HG02759 (cell line): ENCODE measurements at regions not wholly inside any gene's neighbourhood (a gene's known extent, or its start where the extent isn't known, plus 50 kb on each side); places are given as distances from the start of the nearest gene placed in this dataset.
"Not testable (repeated sequence)": the region's sequence is repeated elsewhere in the genome, so short reads cannot be mapped to it uniquely, and the experiment has no call there.

Source experiments
- ATAC-seq: cut with Tn5 transposase; IDR thresholded peaks from one replicate; pipeline ENCODE4 v1.9.1; 2021; ENCODE audit warnings: mild to moderate bottlenecking, moderate library complexity; ENCODE audit not compliant: unreplicated experiment

GRCh38 chr3:124133366-124133940 lies 141.5 kb upstream of the ROPN1 start:
- no peak for ATAC-seq

- no peak for ATAC-seq
These were observed 145.3 kb upstream of the ROPN1 start for GRCh38 chr3:124137216-124137615.

- no peak for ATAC-seq
These were observed 146.2 kb upstream of the ROPN1 start for GRCh38 chr3:124138148-124138547.

DNA sequence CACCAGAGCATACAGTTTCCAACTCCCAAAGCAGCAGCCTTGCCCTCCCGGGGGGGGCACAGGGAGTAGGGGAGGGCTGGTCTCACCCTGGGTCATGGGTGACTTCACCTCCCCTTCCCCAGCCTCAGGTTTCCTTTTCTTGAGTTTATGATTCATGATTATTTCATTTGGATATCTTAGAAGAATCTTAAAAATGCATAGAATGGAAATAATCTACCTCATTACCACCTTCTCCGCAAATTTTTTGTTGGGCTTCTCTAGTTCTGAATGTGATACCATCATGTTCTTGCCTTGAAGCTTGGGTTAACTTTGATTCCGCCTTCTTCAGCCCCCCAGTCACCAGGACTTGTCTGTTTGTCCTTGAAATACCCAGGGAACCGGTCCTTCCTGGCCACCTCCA lies 148.8 kb upstream of the ROPN1 start:
- no peak for ATAC-seq

GRCh38 chr3:124142389-124142970 lies 150.6 kb upstream of the ROPN1 start:
- no peak for ATAC-seq

DNA sequence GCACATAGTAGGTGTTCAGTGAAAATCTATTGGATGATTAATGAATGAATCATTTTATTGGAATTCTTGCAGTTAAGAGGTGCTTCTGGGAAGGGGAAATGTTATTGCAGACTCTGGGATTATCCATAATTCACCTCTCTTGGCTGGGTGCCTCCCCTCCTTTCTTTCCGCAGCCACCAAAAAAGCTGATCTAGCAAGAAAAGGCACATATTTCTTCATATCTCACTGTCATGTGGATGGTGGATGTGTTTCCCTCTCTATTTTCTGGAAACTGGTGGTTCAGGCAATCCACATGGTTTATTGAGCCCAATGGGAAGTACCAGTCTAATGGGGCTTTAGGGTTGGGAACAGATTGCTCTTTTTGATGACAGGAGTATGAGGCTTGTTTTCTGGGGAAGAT lies 151.1 kb upstream of the ROPN1 start:
- ATAC-seq: no peak

DNA sequence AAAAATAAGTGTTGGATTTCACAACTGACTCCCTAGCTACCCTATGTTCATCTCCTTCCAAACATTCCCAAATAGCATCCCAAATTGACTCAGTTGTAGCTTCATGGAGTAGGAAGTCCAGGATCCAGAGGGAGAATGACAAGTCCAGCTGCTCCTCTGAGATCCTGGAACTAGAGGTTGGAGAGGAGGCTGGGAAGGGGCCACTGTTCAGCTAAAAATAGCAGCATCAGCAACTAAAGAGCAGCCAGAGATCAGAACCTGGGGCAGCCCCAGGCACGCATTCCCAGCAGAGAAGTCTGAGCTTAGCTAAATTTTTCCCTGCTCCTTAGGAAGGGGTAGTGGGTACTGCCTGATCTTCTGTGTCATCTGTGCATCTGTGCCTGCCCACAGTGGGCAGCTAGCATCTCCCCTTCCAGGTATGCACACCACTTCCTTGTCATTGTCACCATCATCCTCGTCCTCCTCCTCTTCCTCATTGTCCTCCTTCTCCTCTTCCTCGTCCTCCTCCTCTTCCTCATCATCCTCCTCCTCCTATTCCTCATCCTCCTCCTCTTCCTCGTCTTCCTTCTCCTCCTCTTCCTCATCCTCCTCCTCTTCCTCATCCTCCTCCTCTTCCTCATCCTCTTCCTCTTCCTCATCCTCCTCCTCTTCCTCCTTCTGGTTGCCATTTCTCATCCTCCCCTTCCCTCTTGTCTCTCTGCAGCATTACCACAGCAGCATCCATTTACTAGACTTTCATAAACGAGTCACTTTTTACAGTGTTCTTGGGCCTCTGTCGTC lies 152.3 kb upstream of the ROPN1 start:
- ATAC-seq: no peak

- no peak for ATAC-seq
These were observed 155.5 kb upstream of the ROPN1 start for GRCh38 chr3:124147429-124147828.

GRCh38 chr3:124147946-124148345 lies 156.0 kb upstream of the ROPN1 start:
- ATAC-seq: no peak

GRCh38 chr3:124149081-124149480 lies 157.2 kb upstream of the ROPN1 start:
- no peak for ATAC-seq

DNA sequence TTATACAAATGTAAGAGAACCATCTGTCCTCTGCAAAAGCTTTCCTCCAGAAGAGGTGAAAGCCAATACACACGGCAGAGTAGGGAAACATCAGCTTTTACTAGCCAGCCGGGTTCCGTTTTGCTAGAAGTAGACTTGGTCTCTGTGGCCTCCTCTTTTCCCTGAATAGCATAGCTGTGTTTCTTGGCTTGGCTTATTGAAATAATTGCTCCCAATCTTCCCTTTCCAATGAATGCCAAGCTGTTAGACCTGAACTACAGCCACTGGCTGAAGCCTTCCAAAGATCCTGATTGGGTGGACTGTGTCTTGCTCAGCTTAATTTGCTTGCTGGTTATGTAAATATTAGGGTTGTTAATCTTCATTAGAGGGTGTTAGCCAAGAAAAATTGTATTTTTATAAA lies 157.8 kb upstream of the ROPN1 start:
- no peak for ATAC-seq

DNA sequence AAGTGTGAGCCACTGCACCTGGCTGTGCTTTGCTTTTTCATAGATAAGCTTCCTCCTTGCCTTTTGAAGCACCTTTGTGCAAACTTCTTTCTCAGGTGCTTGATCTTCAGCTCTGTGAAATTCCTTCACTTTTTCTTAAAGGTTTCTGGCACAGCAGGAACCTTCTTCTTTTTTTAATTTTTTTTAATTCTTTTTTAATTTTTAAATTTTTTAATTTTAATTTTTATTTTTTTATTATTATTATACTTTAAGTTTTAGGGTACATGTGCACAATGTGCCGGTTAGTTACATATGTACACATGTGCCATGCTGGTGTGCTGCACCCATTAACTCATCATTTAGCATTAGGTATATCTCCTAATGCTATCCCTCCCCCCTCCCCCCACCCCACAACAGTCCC lies 161.0 kb upstream of the ROPN1 start:
- ATAC-seq: not testable (repeated sequence)

DNA sequence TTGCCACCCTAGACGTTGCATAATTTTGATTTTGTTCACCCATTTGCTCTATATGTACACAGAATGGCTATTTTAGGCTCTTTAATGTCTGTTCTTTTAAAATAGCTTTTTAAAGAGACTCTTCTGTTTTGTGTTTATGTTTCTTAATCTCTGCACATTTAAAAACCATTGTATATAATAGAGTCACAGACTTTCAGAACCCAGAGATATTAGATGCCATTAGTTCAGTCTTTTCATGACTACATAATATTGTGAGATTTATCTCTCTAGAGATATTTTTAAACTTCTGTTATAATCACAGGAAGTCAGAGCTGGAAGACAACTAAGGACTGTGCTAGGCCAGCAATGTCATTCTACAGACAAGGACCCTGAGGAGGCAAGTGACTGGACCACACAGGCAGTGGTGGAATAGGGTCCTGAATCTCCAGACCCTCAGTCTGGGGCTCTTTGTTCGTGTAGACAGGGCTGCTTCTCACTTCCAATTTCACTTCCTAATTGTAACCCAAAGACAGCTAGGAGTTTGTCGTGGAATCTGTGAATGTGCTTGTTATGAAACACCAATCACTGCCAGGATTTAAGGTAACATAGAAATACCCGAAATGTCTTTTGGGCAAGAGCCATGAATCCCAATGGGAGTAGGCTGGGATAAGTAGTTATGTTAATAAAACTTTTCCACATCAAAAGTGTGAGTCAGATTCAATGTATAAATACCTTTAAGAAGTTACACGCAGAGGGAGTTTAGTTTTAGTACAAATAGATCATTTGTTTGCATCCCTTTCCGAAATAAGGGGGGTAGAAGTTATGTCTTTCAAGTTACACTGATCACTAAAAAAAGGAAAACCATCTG lies 165.2 kb upstream of the ROPN1 start:
- ATAC-seq: no peak

DNA sequence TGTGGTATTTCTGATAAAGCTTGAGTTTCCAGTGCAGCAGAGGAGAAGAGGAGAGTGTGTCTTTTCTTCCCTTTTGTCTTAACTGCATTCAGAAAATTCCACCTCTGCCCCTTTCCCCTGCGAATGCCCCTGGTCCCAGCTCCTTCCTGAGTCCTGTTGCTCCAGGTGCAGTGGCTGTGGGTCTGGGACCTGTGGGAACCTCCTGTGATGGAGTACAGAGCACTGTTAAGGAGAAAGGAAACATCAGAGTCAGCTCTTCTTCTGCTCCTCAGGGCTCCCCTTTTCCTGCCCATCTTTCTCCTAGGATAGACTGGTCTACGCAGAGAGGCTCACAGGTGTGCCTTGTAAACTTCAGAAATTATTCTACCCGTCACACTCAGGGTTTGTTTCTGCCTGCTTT lies 165.8 kb upstream of the ROPN1 start:
- no peak for ATAC-seq

GRCh38 chr3:124158168-124158881 lies 166.4 kb upstream of the ROPN1 start:
- no peak for ATAC-seq

DNA sequence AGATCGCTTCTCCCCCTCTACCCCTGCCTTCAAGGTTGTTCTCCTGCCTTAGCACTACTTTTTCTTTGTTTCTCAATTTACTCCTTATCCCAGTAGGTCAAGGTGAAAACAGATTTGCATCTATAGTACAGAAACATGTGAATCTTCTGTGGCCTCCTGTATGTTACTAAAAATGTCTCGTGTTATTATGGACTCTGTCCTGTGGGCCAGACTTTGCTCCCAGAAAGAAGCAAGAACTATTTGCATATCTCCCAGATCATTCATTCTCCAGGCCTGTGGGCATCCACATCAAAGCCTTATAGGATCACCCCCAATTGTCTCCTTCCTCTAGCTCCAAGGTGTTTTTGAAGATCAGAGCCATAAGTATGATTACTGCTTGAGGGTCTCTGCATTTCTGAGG lies 169.5 kb upstream of the ROPN1 start:
- no peak for ATAC-seq

GRCh38 chr3:124163689-124164088 lies 171.8 kb upstream of the ROPN1 start:
- ATAC-seq: no peak

- no peak for ATAC-seq
These were observed 176.3 kb upstream of the ROPN1 start for GRCh38 chr3:124168271-124168670.

DNA sequence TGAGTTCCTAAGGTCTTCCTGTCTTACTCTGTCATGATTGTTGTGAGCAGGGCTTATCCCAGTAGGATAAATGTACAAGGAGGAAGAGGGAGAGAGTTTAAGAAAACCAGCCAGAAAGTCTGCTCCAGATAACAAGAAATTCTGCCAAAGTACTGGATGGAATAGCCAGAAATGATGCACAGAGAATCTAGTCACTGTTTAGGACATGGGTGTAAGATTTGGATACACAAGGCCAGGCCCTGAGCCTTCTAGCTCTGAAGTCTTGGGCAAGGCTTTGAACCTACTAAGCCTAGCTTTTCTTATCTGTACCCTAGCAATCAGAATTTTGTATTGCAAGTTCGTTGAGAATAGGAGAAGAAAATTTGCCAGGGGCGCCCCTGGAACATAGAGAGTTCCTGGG lies 180.4 kb upstream of the ROPN1 start:
- no peak for ATAC-seq

GRCh38 chr3:124172816-124173215 lies 180.9 kb upstream of the ROPN1 start:
- ATAC-seq: no peak

DNA sequence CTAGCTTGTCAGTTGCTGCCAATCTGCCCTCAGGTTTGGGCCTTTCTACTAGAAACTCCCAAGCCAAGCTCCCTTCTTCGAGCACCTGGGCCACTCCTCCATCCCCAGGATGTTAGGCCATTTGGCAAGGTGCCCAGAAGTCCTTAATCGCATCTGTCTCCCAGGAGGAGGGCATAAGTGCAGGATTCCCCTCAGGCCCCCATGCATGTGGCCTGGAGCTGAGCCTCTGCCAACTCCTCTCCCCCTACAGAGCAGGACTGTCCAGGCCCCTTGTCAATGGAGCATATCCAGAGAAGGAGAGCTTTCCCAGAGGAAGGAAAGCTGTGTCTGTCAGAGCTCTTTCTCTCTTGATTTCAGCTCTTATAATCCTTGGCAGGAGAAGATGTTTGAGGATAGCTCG lies 182.6 kb upstream of the ROPN1 start:
- no peak for ATAC-seq
